Breast epithelium (tissue), 4 donors: ENCODE measurements at regions not wholly inside any gene's neighbourhood (a gene's known extent, or its start where the extent isn't known, plus 50 kb on each side); places are given as distances from the start of the nearest gene placed in this dataset.
A peak's percentile ranks its signal among the peaks of the same experiment; 100 is the strongest.

ENCODE experiments used
- DNase-seq, 2 donors: peaks; one replicate each; pipeline ENCODE4 v3.0.0-alpha.2; 2019; ENCODE audit warnings: low spot score in 2 of 2
- H3K27ac ChIP-seq, 2 donors: fragments of 200-600 bp; sonication (generic) in 1 of 2; one replicate each; pipeline ENCODE4 v1.5.1; 2016 to 2019; ENCODE audit warnings: mild to moderate bottlenecking in 1 of 2
- H3K27me3 ChIP-seq, 2 donors: fragments of 200-600 bp; sonication (generic) in 1 of 2; one replicate each; pipeline versions ENCODE4 v1.5.1 to v1.6.0; 2017 to 2019; ENCODE audit warnings: control low read depth in 1 of 2, mild to moderate bottlenecking in 1 of 2
- H3K36me3 ChIP-seq: fragments of 200-600 bp; one replicate; pipeline ENCODE4 v1.5.1; 2019
- H3K4me1 ChIP-seq, 2 donors: fragments of 200-600 bp; sonication (generic); one replicate each; pipeline ENCODE4 v1.5.1; 2016 to 2019; ENCODE audit warnings: control low read depth in 1 of 2
- H3K4me3 ChIP-seq, 3 donors: fragments of 200-600 bp; sonication (generic); 1 replicate in 2 of 3; 2 replicates in 1 of 3; pipeline ENCODE4 v1.5.1; 2016 to 2019; ENCODE audit warnings: mild to moderate bottlenecking in 3 of 3, moderate library complexity in 2 of 3
- H3K9me3 ChIP-seq, 2 donors: fragments of 200-600 bp; sonication (generic) in 1 of 2; one replicate each; pipeline ENCODE4 v1.5.1; 2016 to 2019; ENCODE audit warnings: control low read depth in 1 of 2
- POLR2A ChIP-seq: fragments of 450-650 bp; IDR thresholded peaks from one replicate; pipeline ENCODE4 v1.6.1; 2016; ENCODE audit warnings: antibody characterized with exemption, mild to moderate bottlenecking, moderate library complexity
- POLR2AphosphoS5 ChIP-seq, 3 donors: sonication (generic); formaldehyde crosslinking; IDR thresholded peaks; one replicate each; pipeline ENCODE4 v1.6.1; 2017; ENCODE audit warnings: antibody characterized with exemption in 3 of 3
- intact Hi-C: fragments of 100-400 bp; cut with DNase I; formaldehyde crosslinking; loops from one replicate; pipeline ENCODE4 v1.15.1; 2023; ENCODE audit warnings: low total_unique reads
- TF ChIP-seq, protein P1 (sequence below), 3 donors: fragments of 450-650 bp; IDR thresholded peaks; one replicate each; pipeline ENCODE4 v1.5.1; 2016 to 2017; ENCODE audit warnings: antibody characterized with exemption in 3 of 3, mild to moderate bottlenecking in 3 of 3, moderate library complexity in 3 of 3

- Histone ChIP-seq H3K27me3 (no peaks in the 10 kb centered on the region), H3K4me3 (no peak overlapping the region), H3K4me1 (peaks cover 0 to 7% of the 10 kb centered on the region in 2 donors), H3K9me3 (peaks cover 0 to 6% of the 10 kb centered on the region in 2 donors), H3K27ac (peak overlapping the region; percentile 70 to 74), H3K36me3 (no peaks in the 10 kb centered on the region)
- intact Hi-C loops = no loop called here
- TF ChIP-seq, protein P1, sequence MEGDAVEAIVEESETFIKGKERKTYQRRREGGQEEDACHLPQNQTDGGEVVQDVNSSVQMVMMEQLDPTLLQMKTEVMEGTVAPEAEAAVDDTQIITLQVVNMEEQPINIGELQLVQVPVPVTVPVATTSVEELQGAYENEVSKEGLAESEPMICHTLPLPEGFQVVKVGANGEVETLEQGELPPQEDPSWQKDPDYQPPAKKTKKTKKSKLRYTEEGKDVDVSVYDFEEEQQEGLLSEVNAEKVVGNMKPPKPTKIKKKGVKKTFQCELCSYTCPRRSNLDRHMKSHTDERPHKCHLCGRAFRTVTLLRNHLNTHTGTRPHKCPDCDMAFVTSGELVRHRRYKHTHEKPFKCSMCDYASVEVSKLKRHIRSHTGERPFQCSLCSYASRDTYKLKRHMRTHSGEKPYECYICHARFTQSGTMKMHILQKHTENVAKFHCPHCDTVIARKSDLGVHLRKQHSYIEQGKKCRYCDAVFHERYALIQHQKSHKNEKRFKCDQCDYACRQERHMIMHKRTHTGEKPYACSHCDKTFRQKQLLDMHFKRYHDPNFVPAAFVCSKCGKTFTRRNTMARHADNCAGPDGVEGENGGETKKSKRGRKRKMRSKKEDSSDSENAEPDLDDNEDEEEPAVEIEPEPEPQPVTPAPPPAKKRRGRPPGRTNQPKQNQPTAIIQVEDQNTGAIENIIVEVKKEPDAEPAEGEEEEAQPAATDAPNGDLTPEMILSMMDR (IDR thresholded peaks at IDR 0.05) = no peak
- TF ChIP-seq POLR2AphosphoS5 (IDR thresholded peaks at IDR 0.05) = no peak
- peak in 1 of 2 donors; percentile 49 for DNase-seq
These were observed 139.1 kb upstream of the DPT start for GRCh38 chr1:168867941-168868634.

GRCh38 chr1:168871531-168871930 lies 142.5 kb upstream of the DPT start:
- no peak for DNase-seq
- Histone ChIP-seq H3K9me3 (no peaks in the 10 kb centered on the region), H3K27ac (no peak overlapping the region), H3K4me3 (no peak overlapping the region), H3K4me1 (peaks cover 0 to 7% of the 10 kb centered on the region in 2 donors), H3K36me3 (no peaks in the 10 kb centered on the region), H3K27me3 (no peaks in the 10 kb centered on the region)
- TF ChIP-seq, protein P1 (IDR thresholded peaks at IDR 0.05) = no peak
- TF ChIP-seq POLR2A (no peak), POLR2AphosphoS5 (IDR thresholded peaks at IDR 0.05) (no peak)
- intact Hi-C loops = no loop called here

- no peak for TF ChIP-seq POLR2AphosphoS5 (IDR thresholded peaks at IDR 0.05)
- TF ChIP-seq, protein P1 (IDR thresholded peaks at IDR 0.05) = no peak
- no peak for TF ChIP-seq POLR2A
- Histone ChIP-seq H3K36me3 (no peaks in the 10 kb centered on the region), H3K27me3 (no peaks in the 10 kb centered on the region), H3K27ac (peak overlapping the region in 1 of 2 donors; percentile 41), H3K9me3 (no peaks in the 10 kb centered on the region), H3K4me3 (no peak overlapping the region), H3K4me1 (no peaks in the 10 kb centered on the region)
- intact Hi-C loops = no loop called here
- DNase-seq = no peak
These were observed 146.8 kb upstream of the DPT start for GRCh38 chr1:168875831-168876230.

DNA sequence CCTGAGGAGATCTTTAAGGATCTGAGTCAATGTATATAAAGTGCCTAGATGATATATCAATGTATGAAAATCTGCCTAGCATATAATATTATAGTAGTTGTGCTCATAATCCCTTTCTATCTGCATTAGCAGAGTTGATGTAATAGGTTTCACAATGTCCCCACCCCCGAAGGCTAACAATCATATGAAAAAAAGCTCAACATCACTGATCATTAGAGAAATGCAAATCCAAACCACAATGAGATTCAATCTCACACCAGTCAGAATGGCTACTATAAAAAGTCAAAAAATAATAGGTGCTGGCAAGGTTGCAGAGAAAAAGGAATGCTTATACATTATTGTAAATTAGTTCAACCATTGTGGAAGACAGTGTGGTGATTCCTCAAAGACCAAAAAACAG lies 147.8 kb upstream of the DPT start:
- DNase-seq = no peak
- Histone ChIP-seq H3K4me1 (no peaks in the 10 kb centered on the region), H3K9me3 (no peaks in the 10 kb centered on the region), H3K27ac (no peak overlapping the region), H3K36me3 (no peaks in the 10 kb centered on the region), H3K4me3 (no peak overlapping the region), H3K27me3 (no peaks in the 10 kb centered on the region)
- TF ChIP-seq POLR2AphosphoS5 (IDR thresholded peaks at IDR 0.05) (no peak), POLR2A (no peak)
- TF ChIP-seq, protein P1 (IDR thresholded peaks at IDR 0.05) = no peak
- intact Hi-C loops = no loop called here

DNA sequence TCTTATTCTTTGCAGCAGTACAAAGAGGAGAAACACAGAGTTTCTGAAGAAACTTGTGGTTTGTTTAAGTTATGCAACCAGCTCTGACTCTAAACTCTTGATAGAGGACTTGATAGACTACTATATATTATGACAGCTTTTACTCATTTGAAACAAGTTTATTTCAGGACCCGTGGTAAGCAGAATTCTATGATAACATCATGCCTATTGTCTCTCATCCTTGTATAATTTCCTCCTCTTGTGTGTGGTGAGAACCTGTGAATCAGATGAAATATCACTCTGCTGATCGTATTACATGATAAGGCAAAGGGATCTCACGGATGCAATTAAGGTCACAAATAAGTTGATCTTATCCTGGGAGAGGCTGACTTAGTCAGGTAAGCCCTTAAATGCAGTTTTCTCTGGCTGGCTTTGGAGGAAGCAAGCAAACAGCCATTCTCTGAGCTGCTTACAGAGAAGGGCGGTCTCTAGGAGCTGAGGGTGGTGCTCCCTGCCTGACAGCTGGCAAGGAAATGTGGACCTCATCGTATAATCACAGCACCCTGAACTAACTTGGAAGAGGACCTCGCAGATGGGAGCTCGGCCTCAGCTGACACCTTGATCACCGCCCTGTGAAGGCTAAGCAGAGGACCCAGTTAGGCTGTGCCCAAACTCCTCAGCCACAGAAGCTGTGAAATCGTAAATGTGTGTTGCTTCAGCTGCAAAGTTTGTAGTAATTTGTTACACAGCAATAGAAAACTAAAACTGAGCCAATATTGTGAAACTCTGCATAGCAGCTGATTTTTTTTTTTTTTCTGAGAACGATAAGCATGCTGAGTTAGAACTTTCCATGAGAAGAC lies 151.1 kb upstream of the DPT start:
- Histone ChIP-seq H3K9me3 (no peaks in the 10 kb centered on the region), H3K27me3 (no peaks in the 10 kb centered on the region), H3K36me3 (no peaks in the 10 kb centered on the region), H3K4me1 (no peaks in the 10 kb centered on the region), H3K27ac (peak overlapping the region; percentile 37 to 81), H3K4me3 (peak overlapping the region in 1 of 3 donors; percentile 47)
- TF ChIP-seq POLR2A (no peak), POLR2AphosphoS5 (IDR thresholded peaks at IDR 0.05) (no peak)
- TF ChIP-seq, protein P1 (IDR thresholded peaks at IDR 0.05) = no peak
- intact Hi-C loops = no loop called here
- DNase-seq = no peak
